GM12865 (cell line): ENCODE measurements at regions not wholly inside any gene's neighbourhood (a gene's known extent, or its start where the extent isn't known, plus 50 kb on each side); places are given as distances from the start of the nearest gene placed in this dataset.
"Not testable (repeated sequence)": the region's sequence is repeated elsewhere in the genome, so short reads cannot be mapped to it uniquely, and the experiment has no call there.

Source experiments
- DNase-seq: peaks from one replicate; pipeline ENCODE4 v3.0.0; 2010; ENCODE audit warnings: low read depth
- H3K4me3 ChIP-seq: 2 replicates; pipeline ENCODE4 v1.5.1; 2011; ENCODE audit warnings: mild to moderate bottlenecking, low read depth, low read length, control low read depth
- CTCF ChIP-seq: IDR thresholded peaks from 2 replicates; pipeline ENCODE4 v1.5.1; 2011; ENCODE audit warnings: low read length, control low read depth, low read depth, inconsistent platforms; ENCODE audit not compliant: insufficient read depth; ENCODE audit errors: missing control alignments

- no peak overlapping the region for H3K4me3 ChIP-seq
- TF ChIP-seq CTCF = no peak
- no peak for DNase-seq
Measured at GRCh38 chr14:36423430-36423829, 96.6 kb downstream of the NKX2-1 start.

GRCh38 chr14:36420149-36420687, 99.8 kb upstream of the MBIP start:
- no peak for DNase-seq
- no peak overlapping the region for H3K4me3 ChIP-seq
- TF ChIP-seq CTCF = no peak

GRCh38 chr14:36418937-36419336, 98.5 kb upstream of the MBIP start:
- no peak for TF ChIP-seq CTCF
- H3K4me3 ChIP-seq = no peak overlapping the region
- DNase-seq = no peak

GRCh38 chr14:36411951-36412350, 91.5 kb upstream of the MBIP start:
- DNase-seq, H3K4me3 ChIP-seq: not testable (repeated sequence)

GRCh38 chr14:36408388-36408787, 88.0 kb upstream of the MBIP start:
- no peak for TF ChIP-seq CTCF
- H3K4me3 ChIP-seq = no peak overlapping the region

GRCh38 chr14:36405589-36406274, 85.3 kb upstream of the MBIP start:
- TF ChIP-seq CTCF = no peak
- H3K4me3 ChIP-seq = no peak overlapping the region
- DNase-seq = no peak

More at GRCh38 chr14:36408388-36408787, 88.0 kb upstream of the MBIP start:
- no peak for DNase-seq

GRCh38 chr14:36402867-36403266, 82.4 kb upstream of the MBIP start:
- TF ChIP-seq CTCF = no peak

More at GRCh38 chr14:36402867-36403266, 82.4 kb upstream of the MBIP start:
- H3K4me3 ChIP-seq = no peak overlapping the region
- DNase-seq = no peak
